GM12873 (cell line): ENCODE measurements at regions not wholly inside any gene's neighbourhood (a gene's known extent, or its start where the extent isn't known, plus 50 kb on each side); places are given as distances from the start of the nearest gene placed in this dataset.

Experiments
- CTCF ChIP-seq: IDR thresholded peaks from 2 replicates; pipeline ENCODE4 v1.5.1; 2012; ENCODE audit warnings: low read depth, mild to moderate bottlenecking, moderate library complexity, low read length, control low read depth; ENCODE audit not compliant: insufficient read depth; ENCODE audit errors: missing control alignments

GRCh38 chr9:115200711-115201505 lies 83.0 kb upstream of the TNC start:
- no peak for TF ChIP-seq CTCF

GRCh38 chr9:115202181-115202580 lies 84.2 kb upstream of the TNC start:
- no peak for TF ChIP-seq CTCF

GRCh38 chr9:115202960-115203751 lies 85.2 kb upstream of the TNC start:
- TF ChIP-seq CTCF: no peak

GRCh38 chr9:115204904-115205453 lies 87.0 kb upstream of the TNC start:
- TF ChIP-seq CTCF: no peak

GRCh38 chr9:115207003-115207836 lies 89.3 kb upstream of the TNC start:
- no peak for TF ChIP-seq CTCF

GRCh38 chr9:115208501-115208900 lies 90.5 kb upstream of the TNC start:
- TF ChIP-seq CTCF: no peak
